NCI-H146 treated with DMSO at 0.1 percent for 48 hours (cell line): ENCODE measurements at regions not wholly inside any gene's neighbourhood (a gene's known extent, or its start where the extent isn't known, plus 50 kb on each side); places are given as distances from the start of the nearest gene placed in this dataset.

Experiments used
- DNase-seq: peaks from one replicate; lab custom pipeline; 2025; ENCODE audit not compliant: unreplicated experiment; lab: John Stamatoyannopoulos, UW

GRCh38 chr13:79090552-79091124 lies 315.4 kb downstream of the RBM26 start:
- no peak for DNase-seq

DNA sequence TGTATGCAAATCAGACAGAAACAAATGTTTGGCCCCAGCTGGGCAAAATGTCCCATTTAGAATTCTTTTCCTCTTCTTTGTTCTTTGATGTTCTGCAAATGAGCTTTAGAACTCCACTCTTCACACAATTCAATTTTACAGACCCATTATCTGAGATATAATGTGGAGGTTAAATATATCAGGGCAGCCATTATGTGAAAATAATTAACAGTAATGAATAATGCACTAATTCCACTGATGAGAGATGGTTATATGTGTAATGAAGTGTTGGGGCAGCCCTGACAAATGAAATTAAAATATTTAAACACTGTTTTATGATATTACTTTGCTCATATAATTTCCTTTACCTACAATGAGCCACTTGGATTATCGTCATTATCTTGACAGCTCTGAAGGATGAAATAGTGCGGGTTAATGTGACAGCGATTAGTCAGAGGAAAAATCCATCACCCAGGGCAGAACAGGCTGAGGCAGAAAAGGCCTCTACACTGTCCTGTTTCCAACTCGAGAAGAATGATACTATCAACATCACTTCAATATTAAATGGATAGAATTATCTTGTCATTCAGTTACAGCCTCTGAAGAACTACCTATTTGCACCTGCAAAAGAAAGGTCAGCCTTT lies 321.1 kb downstream of the RBM26 start:
- DNase-seq = peak; percentile 64

- no peak for DNase-seq
These were observed 324.1 kb downstream of the RBM26 start for GRCh38 chr13:79081942-79082341.

- DNase-seq = no peak
These were observed 326.7 kb downstream of the RBM26 start for GRCh38 chr13:79079351-79079839.

- no peak for DNase-seq
These were observed 330.4 kb downstream of the RBM26 start for GRCh38 chr13:79075703-79076102.

- no peak for DNase-seq
These were observed 335.6 kb downstream of the RBM26 start for GRCh38 chr13:79070343-79070974.

DNA sequence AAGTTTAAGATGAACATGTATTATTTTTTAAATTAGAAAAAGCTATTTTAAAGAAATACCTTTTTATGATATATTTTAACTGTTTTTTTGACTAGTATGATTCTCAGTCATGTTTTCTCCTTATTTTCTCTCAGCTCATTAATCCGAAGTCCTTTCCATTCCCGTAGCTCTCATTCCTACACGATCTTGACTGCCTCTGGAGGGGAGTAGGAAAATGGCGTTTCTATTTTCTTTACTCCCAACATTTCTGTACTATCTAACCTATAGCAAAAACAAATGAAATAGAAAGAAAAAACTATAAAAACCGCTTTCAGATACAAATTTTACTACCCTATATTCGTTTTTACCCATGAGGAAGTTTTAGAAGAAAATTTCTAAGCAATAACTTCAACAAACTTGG lies 343.8 kb downstream of the RBM26 start:
- no peak for DNase-seq

DNA sequence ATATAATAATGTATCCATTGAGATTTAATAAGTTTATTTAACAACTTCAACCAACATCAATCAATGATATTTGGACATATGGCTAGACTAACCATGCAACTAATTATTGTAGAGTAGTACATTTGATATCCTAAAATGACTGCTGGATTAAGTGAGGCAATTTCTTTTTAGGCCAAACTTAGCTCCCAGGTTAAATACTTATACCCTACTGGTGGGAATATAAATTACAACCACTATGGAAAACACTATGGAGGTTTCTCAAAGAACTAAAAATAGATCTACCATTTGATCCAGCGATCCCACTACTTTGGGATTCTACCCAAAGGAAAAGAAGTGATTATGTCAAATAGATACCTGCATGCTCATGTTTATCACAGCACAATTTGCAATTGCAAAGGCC lies 345.8 kb downstream of the RBM26 start:
- no peak for DNase-seq

- no peak for DNase-seq
These were observed 349.3 kb downstream of the RBM26 start for GRCh38 chr13:79056706-79057105.

DNA sequence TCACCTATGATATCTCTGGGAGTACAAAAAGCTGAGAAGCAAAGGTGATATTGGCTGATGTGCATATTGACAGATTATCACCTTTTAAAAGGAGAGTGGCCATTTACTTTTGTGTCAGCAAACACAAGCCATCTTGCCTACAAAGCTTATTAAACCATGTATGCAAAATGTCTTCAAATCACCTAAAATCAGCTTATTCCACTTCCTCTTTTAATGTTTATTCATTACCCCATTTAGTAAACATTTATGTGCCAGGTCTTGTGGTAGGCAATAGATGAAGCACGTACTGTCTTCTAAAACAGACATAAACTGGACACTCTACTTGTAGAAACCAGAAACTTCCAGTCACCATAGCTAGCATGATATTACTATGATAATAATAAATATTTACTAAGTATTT lies 354.6 kb downstream of the RBM26 start:
- no peak for DNase-seq

DNA sequence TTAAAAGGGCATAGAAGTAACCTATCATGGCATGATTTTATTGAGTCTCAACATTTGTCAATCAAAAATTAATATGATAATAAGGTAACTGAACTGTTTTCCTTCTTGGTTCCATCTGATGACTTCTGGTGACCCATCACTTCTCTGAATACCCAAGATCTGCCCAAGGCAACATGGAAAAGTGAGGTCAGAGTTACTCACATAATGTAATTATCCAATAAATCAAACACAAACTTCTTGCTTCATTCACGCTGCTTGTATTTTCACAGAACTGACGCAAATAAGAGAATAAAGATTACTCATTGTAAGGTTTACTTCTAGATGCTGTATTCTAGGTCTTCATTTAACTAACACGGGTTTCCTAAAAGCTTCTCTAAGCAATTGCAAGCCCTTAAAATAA lies 361.6 kb downstream of the RBM26 start:
- no peak for DNase-seq

- no peak for DNase-seq
These were observed 362.8 kb downstream of the RBM26 start for GRCh38 chr13:79043208-79043607.

DNA sequence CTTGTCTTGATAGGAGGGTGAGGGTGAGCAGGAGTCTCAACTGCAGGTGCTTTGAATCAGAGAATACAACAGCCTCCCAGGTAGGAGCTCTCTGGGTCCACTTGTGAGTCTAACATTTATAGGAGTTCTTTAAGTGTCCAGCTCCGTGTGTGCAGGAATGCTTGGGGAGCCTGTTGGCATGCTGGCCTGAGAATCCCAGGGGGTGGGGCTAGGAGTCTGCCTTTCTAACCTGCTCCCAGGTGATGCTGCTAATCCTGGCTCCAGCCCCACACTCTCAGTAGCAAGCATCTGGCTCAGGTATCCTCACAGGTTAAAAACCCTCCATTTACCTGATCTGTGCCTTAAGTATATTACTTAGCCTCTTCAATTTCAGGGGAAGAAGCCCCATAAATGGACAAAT lies 368.9 kb downstream of the RBM26 start:
- DNase-seq = no peak

GRCh38 chr13:79034341-79034740 lies 371.7 kb downstream of the RBM26 start:
- DNase-seq = no peak

- no peak for DNase-seq
These were observed 371.6 kb upstream of the OBI1 start for GRCh38 chr13:79030513-79030912.

GRCh38 chr13:79018166-79018565 lies 359.2 kb upstream of the OBI1 start:
- no peak for DNase-seq

DNA sequence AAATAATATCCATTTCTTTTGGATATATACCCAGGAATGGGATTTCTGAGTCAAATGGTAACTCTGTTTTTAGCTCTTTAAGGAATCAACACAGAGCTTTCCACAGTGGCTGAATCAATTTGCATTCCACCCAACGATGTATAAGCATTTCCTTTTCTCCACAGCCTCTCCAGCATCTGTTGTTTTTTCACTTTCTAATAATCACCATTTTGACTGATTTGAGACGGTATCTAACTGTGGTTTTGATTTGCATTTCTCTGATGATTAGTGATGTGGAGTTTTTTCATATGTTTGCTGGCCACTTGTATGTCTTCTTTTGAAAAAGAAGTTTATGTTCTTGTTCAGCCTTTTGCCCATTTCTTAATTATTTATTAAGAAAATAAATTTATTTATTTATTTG lies 352.2 kb upstream of the OBI1 start:
- DNase-seq = no peak

- no peak for DNase-seq
These were observed 345.3 kb upstream of the OBI1 start for GRCh38 chr13:79003989-79004898.

DNA sequence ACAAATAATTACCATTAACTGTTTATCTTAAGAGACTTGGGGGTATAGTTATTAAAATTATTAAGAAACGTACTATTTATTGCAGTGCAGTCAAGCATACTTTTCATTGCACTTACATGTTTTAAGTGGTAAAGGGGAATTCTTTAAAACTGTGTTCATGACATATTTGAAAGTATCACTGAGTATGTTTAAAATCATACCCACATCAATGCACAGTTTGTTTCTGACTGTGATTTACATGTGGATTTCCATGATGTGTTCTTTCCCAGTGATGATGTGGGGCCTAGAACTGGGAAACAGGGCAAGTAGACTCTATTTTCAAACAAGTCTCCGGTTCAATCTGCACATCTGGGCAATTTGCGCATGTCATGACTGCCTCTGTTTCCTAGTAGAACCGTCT lies 340.5 kb upstream of the OBI1 start:
- no peak for DNase-seq

GRCh38 chr13:78998630-78999315 lies 339.8 kb upstream of the OBI1 start:
- no peak for DNase-seq
